ENCODE measurements at regions not wholly inside any gene's neighbourhood (a gene's known extent, or its start where the extent isn't known, plus 50 kb on each side); places are given as distances from the start of the nearest gene placed in this dataset.

DNA sequence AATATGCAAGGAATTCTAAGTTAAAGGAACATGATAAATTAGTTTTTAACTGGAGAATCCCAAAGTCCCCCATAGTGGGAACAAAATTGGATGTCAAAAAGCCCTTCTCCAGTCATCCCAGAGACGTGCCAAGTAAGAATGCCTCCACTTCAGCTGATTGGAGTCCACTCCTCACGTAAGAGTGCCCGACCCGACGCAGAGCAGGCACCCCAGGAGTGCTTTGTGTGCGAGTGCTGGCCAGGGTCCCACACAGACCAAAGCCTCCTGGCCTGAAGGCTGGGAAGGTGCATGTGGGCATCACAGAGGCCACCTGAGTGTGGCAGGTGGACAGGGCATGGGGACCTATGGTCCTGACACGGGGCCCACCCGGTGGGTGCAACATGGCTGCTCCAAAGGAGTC is 183.5 kb downstream of the GLI2 start:
- H3K27ac ChIP-seq (ENCODE audit: low read depth, low read length) = no peak overlapping the region
- Mint-ChIP-seq H3K27me3 (peaks cover 0 to 7% (median 0%) of the 10 kb centered on the region in 5 donors), H3K4me1 (no peaks in the 10 kb centered on the region), H3K27ac (no peak overlapping the region), H3K4me3 (no peak overlapping the region), H3K9me3 (no peaks in the 10 kb centered on the region), H3K36me3 (no peaks in the 10 kb centered on the region)
- CTCF ChIA-PET = no interaction called here
- POLR2A ChIA-PET = no interaction called here
- no peak overlapping the region for H3K4me3 ChIP-seq (ENCODE audit: low read length)
- DNase-seq (no peak), ATAC-seq (no peak)
- intact Hi-C loops (cut with micrococcal nuclease) = no loop called here
- no peaks in the 10 kb centered on the region for H3K36me3 ChIP-seq (ENCODE audit: control insufficient read depth in 2 of 3, insufficient read depth in 3 of 3, low read length in 3 of 3)
- no peaks in the 10 kb centered on the region for H3K4me1 ChIP-seq (ENCODE audit: control insufficient read depth in 2 of 2, insufficient read depth in 2 of 2, low read length in 2 of 2)
- no peaks in the 10 kb centered on the region for H3K9me3 ChIP-seq (ENCODE audit: control insufficient read depth in 2 of 3, low read length in 3 of 3)
- H3K27me3 ChIP-seq (ENCODE audit: control insufficient read depth in 2 of 2, insufficient read depth in 2 of 2, low read length in 2 of 2) = no peaks in the 10 kb centered on the region

DNA sequence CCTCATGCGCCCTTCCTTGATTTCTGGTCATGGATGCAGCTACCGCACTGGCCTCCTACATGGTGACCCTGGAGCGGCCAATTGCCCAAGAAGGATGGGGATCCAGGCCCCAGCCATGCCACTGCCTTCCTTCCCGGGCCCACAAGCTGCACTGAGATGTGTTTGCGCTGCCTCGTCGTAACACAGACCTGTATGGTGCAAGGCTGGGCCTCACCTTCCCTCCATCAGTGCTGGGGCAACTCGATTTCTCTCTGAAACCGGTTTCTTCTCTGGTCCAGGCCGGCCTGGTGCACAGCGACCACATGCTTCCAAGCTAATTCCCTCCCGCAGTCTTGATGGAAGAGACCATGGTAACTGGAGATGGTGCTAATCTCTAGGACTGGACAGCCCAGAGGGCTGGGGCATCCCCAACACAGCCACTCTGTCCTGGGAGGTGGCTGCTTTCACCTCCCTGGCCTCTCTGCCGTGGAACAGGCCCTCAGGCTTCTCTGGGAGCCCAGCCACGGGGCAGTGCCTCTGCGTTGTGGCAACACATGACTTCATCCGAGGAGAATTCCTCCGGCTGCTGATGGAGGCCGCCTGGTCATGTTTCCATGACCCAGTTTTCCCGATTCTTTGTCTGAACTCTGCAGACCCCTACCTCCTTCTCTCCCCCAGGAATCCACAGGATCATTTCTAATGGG is 184.2 kb downstream of the GLI2 start:
- Histone ChIP-seq H3K4me1 (ENCODE audit: control insufficient read depth in 2 of 2, insufficient read depth in 2 of 2, low read length in 2 of 2) (no peaks in the 10 kb centered on the region), H3K4me3 (ENCODE audit: low read length) (no peak overlapping the region), H3K27me3 (ENCODE audit: control insufficient read depth in 2 of 2, insufficient read depth in 2 of 2, low read length in 2 of 2) (no peaks in the 10 kb centered on the region), H3K9me3 (ENCODE audit: control insufficient read depth in 2 of 3, low read length in 3 of 3) (no peaks in the 10 kb centered on the region), H3K27ac (ENCODE audit: low read depth, low read length) (no peak overlapping the region), H3K36me3 (ENCODE audit: control insufficient read depth in 2 of 3, insufficient read depth in 3 of 3, low read length in 3 of 3) (no peaks in the 10 kb centered on the region)
- H3K4me3 Mint-ChIP-seq = no peak overlapping the region
- POLR2A ChIA-PET = no interaction called here
- H3K9me3 Mint-ChIP-seq = no peaks in the 10 kb centered on the region
- intact Hi-C loops (cut with micrococcal nuclease) = no loop called here
- CTCF ChIA-PET = no interaction called here
- H3K36me3 Mint-ChIP-seq = no peaks in the 10 kb centered on the region
- no peak overlapping the region for H3K27ac Mint-ChIP-seq
- ATAC-seq (no peak), DNase-seq (no peak)
- H3K4me1 Mint-ChIP-seq = no peaks in the 10 kb centered on the region
- H3K27me3 Mint-ChIP-seq = peaks cover 0 to 7% (median 0%) of the 10 kb centered on the region in 5 donors

DNA sequence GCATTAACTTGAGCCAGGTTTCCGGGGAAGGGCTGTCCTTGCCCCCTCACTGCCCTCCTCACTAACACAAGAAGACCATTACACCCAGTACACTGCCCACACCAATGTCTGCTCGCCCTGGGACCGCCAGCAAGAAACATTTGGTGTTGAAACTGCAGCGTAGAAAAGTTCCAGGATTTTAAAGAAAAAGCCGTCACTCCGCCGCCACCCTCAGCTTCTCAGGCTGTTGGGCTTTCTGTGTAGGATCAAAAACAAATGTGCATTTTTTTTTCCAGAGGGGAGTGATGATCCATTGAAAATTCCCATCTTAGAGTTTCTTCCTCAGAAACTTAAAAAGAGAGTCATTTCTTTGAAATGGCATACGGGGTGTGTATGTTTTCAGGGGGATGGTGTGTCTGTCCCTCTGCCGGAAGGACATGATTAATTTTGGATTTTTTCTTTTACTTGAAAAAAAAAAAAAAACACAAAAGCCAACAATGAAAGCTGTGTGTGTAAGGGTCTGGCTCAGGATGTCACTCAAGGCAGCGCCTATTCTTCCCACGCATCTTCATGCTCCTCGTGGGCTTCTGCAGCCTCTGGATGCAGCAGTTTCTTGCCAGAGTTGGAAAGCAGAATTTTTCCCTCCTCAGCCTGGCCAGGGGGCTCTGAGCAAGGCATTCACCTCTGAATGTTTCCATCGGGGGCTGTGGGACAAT is 184.9 kb downstream of the GLI2 start:
- Mint-ChIP-seq H3K27me3 (peaks cover 0 to 7% (median 0%) of the 10 kb centered on the region in 5 donors), H3K4me1 (no peaks in the 10 kb centered on the region), H3K4me3 (no peak overlapping the region), H3K9me3 (no peaks in the 10 kb centered on the region), H3K36me3 (no peaks in the 10 kb centered on the region), H3K27ac (no peak overlapping the region)
- no peak for ATAC-seq
- Histone ChIP-seq H3K4me1 (ENCODE audit: control insufficient read depth in 2 of 2, insufficient read depth in 2 of 2, low read length in 2 of 2) (no peaks in the 10 kb centered on the region), H3K27ac (ENCODE audit: low read depth, low read length) (no peak overlapping the region), H3K36me3 (ENCODE audit: control insufficient read depth in 2 of 3, insufficient read depth in 3 of 3, low read length in 3 of 3) (no peaks in the 10 kb centered on the region), H3K9me3 (ENCODE audit: control insufficient read depth in 2 of 3, low read length in 3 of 3) (no peaks in the 10 kb centered on the region), H3K4me3 (ENCODE audit: low read length) (no peak overlapping the region), H3K27me3 (ENCODE audit: control insufficient read depth in 2 of 2, insufficient read depth in 2 of 2, low read length in 2 of 2) (no peaks in the 10 kb centered on the region)
- ChIA-PET POLR2A (no interaction called here), CTCF (no interaction called here)
- DNase-seq = no peak
- intact Hi-C loops (cut with micrococcal nuclease) = no loop called here

GRCh38 chr2:120921457-120921856 is 185.8 kb downstream of the GLI2 start:
- H3K27ac Mint-ChIP-seq = no peak overlapping the region
- intact Hi-C loops (cut with micrococcal nuclease) = no loop called here
- no peak for DNase-seq
- no peaks in the 10 kb centered on the region for H3K9me3 ChIP-seq (ENCODE audit: control insufficient read depth in 2 of 3, low read length in 3 of 3)
- no peak overlapping the region for H3K4me3 ChIP-seq (ENCODE audit: low read length)
- H3K27me3 Mint-ChIP-seq = peaks cover 0 to 7% (median 0%) of the 10 kb centered on the region in 5 donors
- no peaks in the 10 kb centered on the region for H3K27me3 ChIP-seq (ENCODE audit: control insufficient read depth in 2 of 2, insufficient read depth in 2 of 2, low read length in 2 of 2)
- no peaks in the 10 kb centered on the region for H3K4me1 Mint-ChIP-seq
- CTCF ChIA-PET = no interaction called here
- no peaks in the 10 kb centered on the region for H3K36me3 Mint-ChIP-seq
- POLR2A ChIA-PET = no interaction called here
- H3K4me1 ChIP-seq (ENCODE audit: control insufficient read depth in 2 of 2, insufficient read depth in 2 of 2, low read length in 2 of 2) = no peaks in the 10 kb centered on the region
- no peak for ATAC-seq
- no peak overlapping the region for H3K4me3 Mint-ChIP-seq
- H3K36me3 ChIP-seq (ENCODE audit: control insufficient read depth in 2 of 3, insufficient read depth in 3 of 3, low read length in 3 of 3) = no peaks in the 10 kb centered on the region
- H3K9me3 Mint-ChIP-seq = no peaks in the 10 kb centered on the region
- H3K27ac ChIP-seq (ENCODE audit: low read depth, low read length) = no peak overlapping the region

GRCh38 chr2:120922571-120923332 is 187.1 kb downstream of the GLI2 start:
- Histone ChIP-seq H3K27ac (ENCODE audit: low read depth, low read length) (no peak overlapping the region), H3K4me3 (ENCODE audit: low read length) (no peak overlapping the region), H3K27me3 (ENCODE audit: control insufficient read depth in 2 of 2, insufficient read depth in 2 of 2, low read length in 2 of 2) (no peaks in the 10 kb centered on the region), H3K9me3 (ENCODE audit: control insufficient read depth in 2 of 3, low read length in 3 of 3) (no peaks in the 10 kb centered on the region), H3K36me3 (ENCODE audit: control insufficient read depth in 2 of 3, insufficient read depth in 3 of 3, low read length in 3 of 3) (no peaks in the 10 kb centered on the region), H3K4me1 (ENCODE audit: control insufficient read depth in 2 of 2, insufficient read depth in 2 of 2, low read length in 2 of 2) (no peaks in the 10 kb centered on the region)
- Mint-ChIP-seq H3K27ac (no peak overlapping the region), H3K27me3 (peaks cover 0 to 7% (median 0%) of the 10 kb centered on the region in 5 donors), H3K4me3 (no peak overlapping the region), H3K4me1 (no peaks in the 10 kb centered on the region), H3K9me3 (no peaks in the 10 kb centered on the region), H3K36me3 (no peaks in the 10 kb centered on the region)
- CTCF ChIA-PET = no interaction called here
- DNase-seq (no peak), ATAC-seq (peak; percentile 11)
- POLR2A ChIA-PET = no interaction called here
- intact Hi-C loops (cut with micrococcal nuclease) = no loop called here

- Histone ChIP-seq H3K9me3 (ENCODE audit: control insufficient read depth in 2 of 3, low read length in 3 of 3) (no peaks in the 10 kb centered on the region), H3K27ac (ENCODE audit: low read depth, low read length) (no peak overlapping the region), H3K27me3 (ENCODE audit: control insufficient read depth in 2 of 2, insufficient read depth in 2 of 2, low read length in 2 of 2) (no peaks in the 10 kb centered on the region), H3K4me1 (ENCODE audit: control insufficient read depth in 2 of 2, insufficient read depth in 2 of 2, low read length in 2 of 2) (no peaks in the 10 kb centered on the region), H3K36me3 (ENCODE audit: control insufficient read depth in 2 of 3, insufficient read depth in 3 of 3, low read length in 3 of 3) (no peaks in the 10 kb centered on the region), H3K4me3 (ENCODE audit: low read length) (no peak overlapping the region)
- CTCF ChIA-PET = no interaction called here
- Mint-ChIP-seq H3K4me1 (no peaks in the 10 kb centered on the region), H3K36me3 (no peaks in the 10 kb centered on the region), H3K27me3 (peaks cover 0 to 7% (median 0%) of the 10 kb centered on the region in 5 donors), H3K4me3 (no peak overlapping the region), H3K27ac (no peak overlapping the region), H3K9me3 (no peaks in the 10 kb centered on the region)
- DNase-seq (no peak), ATAC-seq (peak; percentile 26)
- intact Hi-C loops (cut with micrococcal nuclease) = no loop called here
- POLR2A ChIA-PET = no interaction called here
Measured at GRCh38 chr2:120923426-120923825, 187.8 kb downstream of the GLI2 start.

Data from naive thymus-derived CD4-positive, alpha-beta T cell (primary cell).